Left colon (tissue), 2 donors: ENCODE measurements at regions not wholly inside any gene's neighbourhood (a gene's known extent, or its start where the extent isn't known, plus 50 kb on each side); places are given as distances from the start of the nearest gene placed in this dataset.
"Not testable (repeated sequence)": the region's sequence is repeated elsewhere in the genome, so short reads cannot be mapped to it uniquely, and the experiment has no call there.

Source experiments
- ATAC-seq: fragments of 200-7000 bp; cut with Tn5 transposase; one replicate; pipeline ENCODE4 v1.9.1; 2020; ENCODE audit warnings: mild to moderate bottlenecking, moderate library complexity
- DNase-seq, 2 donors: peaks; one replicate each; pipeline ENCODE4 v3.0.0-alpha.2; 2020
- intact Hi-C, 2 donors: fragments of 100-400 bp; cut with DNase I in 1 of 2; cut with micrococcal nuclease in 1 of 2; formaldehyde crosslinking; loops; one replicate each; pipeline versions ENCODE4 v1.11.2 to v1.14.0; 2022; cut with DNase I, micrococcal nuclease
- donor health status: DM: no; HTN: no; CAD: no.
- donor health status: DM: yes; HTN: yes; CAD: no.

DNA sequence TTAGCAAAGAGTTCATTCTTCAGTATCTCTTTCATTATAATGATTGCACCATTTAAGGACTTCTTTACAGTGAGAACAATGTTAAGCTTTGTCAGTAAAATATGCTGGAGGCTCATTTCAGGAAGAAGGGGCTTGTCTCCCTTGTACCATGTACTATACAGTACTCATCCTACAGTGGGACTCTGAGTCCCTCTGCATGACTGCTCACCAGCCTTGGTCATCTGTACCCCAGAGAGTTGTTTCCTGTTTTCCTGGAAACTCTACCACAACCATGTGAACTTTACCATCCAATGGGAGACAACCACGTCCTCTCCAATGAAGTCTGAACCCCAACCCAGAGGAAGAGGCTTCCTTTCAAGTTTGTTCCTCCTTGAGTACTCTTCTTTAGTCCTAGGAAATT, 1171.1 kb upstream of the CRIM1 start:
- ATAC-seq, result no peak
- DNase-seq, result no peak
- intact Hi-C loops, result no loop called here

DNA sequence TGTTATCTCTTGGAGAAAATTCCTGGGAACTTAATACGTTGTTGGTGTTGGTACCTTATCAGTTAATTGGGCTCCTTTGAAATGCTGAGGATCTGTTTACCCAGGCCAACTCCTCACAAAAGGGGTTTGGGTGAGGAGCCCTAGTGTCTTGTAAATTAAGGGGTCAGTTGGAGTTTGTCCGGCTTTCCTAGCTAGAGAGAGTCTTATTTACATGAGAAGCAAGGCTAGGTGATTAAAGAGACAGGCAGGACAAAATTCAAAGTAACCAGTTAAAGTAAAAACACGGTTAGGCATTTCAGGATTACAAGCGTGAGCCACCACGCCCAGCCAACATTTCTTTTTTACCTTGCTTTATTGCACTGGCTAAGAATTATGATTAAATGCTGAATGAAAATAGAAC, 1178.9 kb upstream of the CRIM1 start:
- ATAC-seq, DNase-seq, intact Hi-C loops: not testable (repeated sequence)

- ATAC-seq (no peak), DNase-seq (no peak)
- intact Hi-C loops, result no loop called here
These were observed 1180.7 kb upstream of the CRIM1 start for GRCh38 chr2:35174845-35175244.

- no peak for ATAC-seq
- intact Hi-C loops, result no loop called here
- no peak for DNase-seq
These were observed 1182.9 kb upstream of the CRIM1 start for GRCh38 chr2:35172687-35173086.

- ATAC-seq (no peak), DNase-seq (no peak)
- intact Hi-C loops, result no loop called here
These were observed 1187.2 kb upstream of the CRIM1 start for GRCh38 chr2:35168351-35168750.

GRCh38 chr2:35163948-35164347, 1191.6 kb upstream of the CRIM1 start:
- intact Hi-C loops, result no loop called here
- no peak for DNase-seq
- ATAC-seq, result no peak

DNA sequence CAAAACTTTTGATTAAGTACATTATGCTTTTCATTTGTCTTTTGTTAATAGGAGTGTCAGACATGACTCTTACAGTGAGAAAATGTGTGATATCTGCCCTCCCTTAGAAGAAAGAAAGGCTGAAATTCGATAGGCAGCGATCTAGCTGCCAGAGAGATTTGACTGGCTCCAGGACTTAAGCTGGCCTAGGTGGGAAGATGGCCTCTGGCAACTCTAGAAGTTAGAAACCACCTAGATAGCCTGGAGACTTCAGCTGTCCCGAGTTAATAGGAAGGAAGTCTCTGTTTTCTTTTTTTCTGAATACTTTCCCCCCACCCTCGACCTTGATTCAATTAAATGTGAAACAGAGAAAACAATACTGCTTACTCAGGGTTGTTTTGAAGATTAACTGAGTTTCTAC, 1194.7 kb upstream of the CRIM1 start:
- intact Hi-C loops, result no loop called here
- no peak for ATAC-seq
- DNase-seq, result no peak

GRCh38 chr2:35125871-35126270, 1229.7 kb upstream of the CRIM1 start:
- intact Hi-C loops, result no loop called here
- DNase-seq, result no peak

DNA sequence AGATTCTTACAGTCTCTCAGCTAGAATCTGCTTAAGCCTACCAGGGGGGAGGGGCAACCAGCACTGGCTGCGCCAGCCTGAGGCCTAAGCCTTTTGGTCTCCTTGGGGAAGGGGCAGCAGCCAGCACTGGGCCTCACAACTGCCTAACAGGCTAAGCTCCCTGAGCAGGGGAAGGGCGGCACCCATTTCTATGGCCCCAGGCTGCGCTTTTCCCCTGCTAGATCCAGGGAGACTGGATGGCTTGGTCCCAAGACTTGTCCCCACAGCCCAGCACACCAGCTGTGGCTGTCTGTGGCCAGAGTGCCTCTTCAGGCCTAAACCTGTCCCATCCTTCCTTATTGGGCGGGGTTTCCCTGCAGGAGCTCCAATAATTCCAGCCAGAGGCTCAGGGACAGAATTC, 1230.3 kb upstream of the CRIM1 start:
- DNase-seq (no peak), ATAC-seq (no peak)
- intact Hi-C loops, result no loop called here

More at GRCh38 chr2:35125871-35126270, 1229.7 kb upstream of the CRIM1 start:
- ATAC-seq, result no peak

GRCh38 chr2:35116151-35116550, 1239.4 kb upstream of the CRIM1 start:
- intact Hi-C loops, result no loop called here
- ATAC-seq, result no peak
- DNase-seq, result no peak

DNA sequence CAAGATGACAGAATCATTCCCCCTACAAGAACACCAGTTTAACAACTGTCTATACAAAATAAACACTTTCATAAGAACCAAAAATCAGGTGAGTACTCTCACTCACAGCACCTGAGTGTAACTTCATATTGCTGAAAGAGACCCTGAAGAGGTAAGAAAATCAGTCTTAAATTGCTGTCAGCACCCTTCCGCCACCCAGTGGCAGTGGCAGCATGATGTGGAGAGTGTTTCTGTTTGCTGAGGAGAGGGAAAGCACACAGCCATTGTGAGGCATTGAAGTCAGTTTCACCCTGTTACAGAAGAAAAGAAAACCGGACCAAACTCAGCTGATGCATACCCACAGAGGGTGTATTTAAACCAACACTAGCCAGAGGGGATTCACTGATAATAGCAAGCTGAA, 1240.8 kb upstream of the CRIM1 start:
- intact Hi-C loops, result no loop called here
- ATAC-seq (no peak), DNase-seq (no peak)

DNA sequence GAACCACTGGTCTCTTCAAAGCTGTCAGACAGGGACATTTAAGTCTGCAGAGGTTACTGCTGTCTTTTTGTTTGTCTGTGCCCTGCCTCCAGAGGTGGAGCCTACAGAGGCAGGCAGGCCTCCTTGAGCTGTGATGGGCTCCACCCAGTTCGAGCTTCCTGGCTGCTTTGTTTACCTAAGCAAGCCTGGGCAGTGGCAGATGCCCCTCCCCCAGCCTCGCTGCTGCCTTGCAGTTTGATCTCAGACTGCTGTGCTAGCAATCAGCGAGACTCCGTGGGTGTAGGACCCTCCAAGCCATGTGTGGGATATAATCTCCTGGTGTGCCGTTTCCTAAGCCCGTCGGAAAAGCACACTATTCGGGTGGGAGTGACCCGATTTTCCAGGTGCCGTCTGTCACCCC, 1243.2 kb upstream of the CRIM1 start:
- DNase-seq, ATAC-seq, intact Hi-C loops: not testable (repeated sequence)

GRCh38 chr2:35104309-35104708, 1251.3 kb upstream of the CRIM1 start:
- intact Hi-C loops, result no loop called here
- no peak for ATAC-seq

GRCh38 chr2:35099342-35099741, 1256.2 kb upstream of the CRIM1 start:
- intact Hi-C loops, result no loop called here
- ATAC-seq (no peak), DNase-seq (no peak)

More at GRCh38 chr2:35104309-35104708, 1251.3 kb upstream of the CRIM1 start:
- DNase-seq, result no peak

- DNase-seq, result no peak
- no peak for ATAC-seq
- intact Hi-C loops, result no loop called here
These were observed 1273.5 kb upstream of the CRIM1 start for GRCh38 chr2:35082072-35082471.

- ATAC-seq, result no peak
- DNase-seq, result no peak
- intact Hi-C loops, result no loop called here
These were observed 1274.0 kb upstream of the CRIM1 start for GRCh38 chr2:35081622-35082015.

DNA sequence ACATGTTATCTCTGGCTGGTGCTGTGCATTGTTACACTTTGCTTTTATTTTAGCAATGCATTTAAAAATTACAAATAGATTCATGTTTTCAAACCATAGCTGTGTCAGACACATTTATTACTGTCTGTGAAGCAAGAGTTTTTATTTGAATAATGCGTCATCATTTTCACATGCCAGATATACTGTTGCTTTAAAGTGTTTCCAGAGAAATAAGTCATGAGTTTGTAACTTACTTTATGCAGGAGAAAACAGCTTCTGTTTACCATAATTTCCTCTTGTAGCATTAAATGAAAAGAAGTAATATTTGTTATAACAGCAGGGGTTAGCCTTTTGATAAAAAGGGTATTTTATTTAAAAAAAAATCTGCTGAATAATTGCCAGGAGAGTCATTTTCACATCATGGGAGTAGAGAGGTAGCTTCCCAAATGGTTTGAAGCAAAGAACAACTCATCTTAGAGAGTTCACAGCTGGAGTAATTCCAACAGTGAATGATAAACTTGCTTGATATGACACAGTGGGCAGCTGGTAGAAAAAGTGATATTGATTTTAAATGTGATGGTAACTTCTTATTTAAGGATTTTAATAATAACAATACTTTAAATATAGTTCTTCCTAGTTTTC, 1274.5 kb upstream of the CRIM1 start:
- ATAC-seq (no peak), DNase-seq (no peak)
- intact Hi-C loops, result no loop called here

- no peak for ATAC-seq
These were observed 1275.2 kb upstream of the CRIM1 start for GRCh38 chr2:35080231-35080910.

GRCh38 chr2:35067420-35067819, 1288.2 kb upstream of the CRIM1 start:
- ATAC-seq (no peak), DNase-seq (no peak)
- intact Hi-C loops, result no loop called here

More at GRCh38 chr2:35080231-35080910, 1275.2 kb upstream of the CRIM1 start:
- intact Hi-C loops, result no loop called here
- DNase-seq, result no peak

DNA sequence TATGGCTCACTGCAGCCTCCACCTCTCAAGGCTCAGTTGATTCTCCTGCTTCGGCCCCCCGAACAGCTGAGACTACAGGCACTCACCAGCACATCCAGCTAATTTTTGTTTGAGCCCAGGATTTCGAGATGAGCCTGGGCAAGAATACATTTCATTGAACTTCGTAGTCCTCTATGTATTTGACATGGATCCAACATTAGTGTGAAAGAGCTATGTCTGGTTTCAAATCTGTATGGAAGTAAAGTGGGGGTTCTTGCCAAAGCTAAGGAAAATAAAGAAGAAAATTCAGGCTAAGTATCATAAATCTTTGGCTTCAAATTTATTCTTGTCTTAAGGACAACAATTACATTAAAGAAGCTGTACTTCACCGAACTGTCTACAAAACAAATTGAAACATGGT, 1291.7 kb upstream of the CRIM1 start:
- ATAC-seq, result no peak
- intact Hi-C loops, result no loop called here

DNA sequence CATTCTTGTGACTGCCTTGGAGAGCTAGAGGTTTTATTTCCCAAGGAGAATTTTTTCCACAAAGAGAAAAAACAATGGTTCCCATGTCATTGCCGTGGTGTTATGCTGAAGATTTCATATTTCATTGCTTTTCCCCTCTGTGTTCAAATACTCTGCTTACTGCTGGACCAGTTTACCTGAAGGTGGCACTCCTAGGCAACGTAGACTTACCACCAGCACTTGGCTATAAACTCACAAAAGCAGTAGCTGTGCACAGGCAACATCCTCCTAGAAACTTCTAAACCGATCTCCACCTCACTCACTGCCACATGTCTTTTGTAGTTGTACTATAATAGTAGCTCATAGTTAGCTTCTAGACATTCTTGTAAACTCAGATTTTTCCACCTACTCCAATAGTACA, 1319.7 kb upstream of the CRIM1 start:
- intact Hi-C loops, result no loop called here
- no peak for ATAC-seq
- no peak for DNase-seq

More for the DNA sequence above, 1291.7 kb upstream of the CRIM1 start:
- no peak for DNase-seq
